Liver (tissue), 8 donors: ENCODE measurements at regions not wholly inside any gene's neighbourhood (a gene's known extent, or its start where the extent isn't known, plus 50 kb on each side); places are given as distances from the start of the nearest gene placed in this dataset.

Source experiments
- DNase-seq: peaks from one replicate; pipeline ENCODE4 v3.0.0-alpha.2; 2017; ENCODE audit warnings: low spot score
- H3K27ac ChIP-seq, 2 donors: one replicate each; pipeline ENCODE4 v1.7.0; 2013; ENCODE audit warnings: inconsistent platforms in 2 of 2, low read length in 2 of 2, control low read depth in 1 of 2, low read depth in 1 of 2, mild to moderate bottlenecking in 1 of 2
- H3K27me3 ChIP-seq, 4 donors: one replicate each; pipeline versions ENCODE4 v1.6.1 to v1.7.0; 2013; ENCODE audit warnings: low read length in 3 of 4, inconsistent platforms in 1 of 4, mild to moderate bottlenecking in 1 of 4, moderate library complexity in 1 of 4; ENCODE audit not compliant: control insufficient read depth in 4 of 4, insufficient read depth in 4 of 4
- H3K36me3 ChIP-seq, 4 donors: one replicate each; pipeline versions ENCODE4 v1.6.1 to v1.7.0; 2013; ENCODE audit warnings: low read length in 3 of 4, mild to moderate bottlenecking in 3 of 4, low read depth in 1 of 4, moderate library complexity in 1 of 4; ENCODE audit not compliant: control insufficient read depth in 4 of 4, insufficient read depth in 3 of 4
- H3K4me1 ChIP-seq, 4 donors: one replicate each; pipeline versions ENCODE4 v1.6.1 to v1.7.0; 2013; ENCODE audit warnings: low read length in 3 of 4, mild to moderate bottlenecking in 3 of 4, moderate library complexity in 1 of 4; ENCODE audit not compliant: control insufficient read depth in 4 of 4, insufficient read depth in 4 of 4
- H3K4me3 ChIP-seq, 3 donors: one replicate each; pipeline versions ENCODE4 v1.6.1 to v1.7.0; 2013; ENCODE audit warnings: low read length in 3 of 3, control low read depth in 1 of 3, low read depth in 1 of 3, mild to moderate bottlenecking in 1 of 3
- H3K9ac ChIP-seq, 2 donors: one replicate each; pipeline ENCODE4 v1.7.0; 2013; ENCODE audit warnings: low read length in 2 of 2, mild to moderate bottlenecking in 2 of 2, moderate library complexity in 2 of 2, control low read depth in 1 of 2, low read depth in 1 of 2
- H3K9me3 ChIP-seq, 4 donors: one replicate each; pipeline versions ENCODE4 v1.6.1 to v1.7.0; 2013; ENCODE audit warnings: low read length in 3 of 4; ENCODE audit not compliant: control insufficient read depth in 4 of 4
- ATF3 ChIP-seq: IDR thresholded peaks from 2 replicates; pipeline ENCODE4 v1.6.1; 2016; ENCODE audit warnings: antibody characterized with exemption
- EGR1 ChIP-seq, 2 donors: IDR thresholded peaks; 2 replicates each; pipeline ENCODE4 v1.6.1; 2016 to 2018; ENCODE audit warnings: antibody characterized with exemption in 2 of 2, low read depth in 2 of 2
- FOXA1 ChIP-seq: IDR thresholded peaks from 2 replicates; pipeline ENCODE4 v1.6.1; 2016; ENCODE audit warnings: antibody characterized with exemption
- FOXA2 ChIP-seq: IDR thresholded peaks from 2 replicates; pipeline ENCODE4 v1.6.1; 2016; ENCODE audit warnings: antibody characterized with exemption
- HNF4A ChIP-seq, 2 donors: conservative IDR thresholded peaks; 2 replicates each; pipeline ENCODE4 v1.6.1; 2016; ENCODE audit warnings: antibody characterized with exemption in 2 of 2, mild to moderate bottlenecking in 2 of 2
- HNF4G ChIP-seq: IDR thresholded peaks from 2 replicates; pipeline ENCODE4 v1.6.1; 2016; ENCODE audit warnings: antibody characterized with exemption
- JUND ChIP-seq, 2 donors: IDR thresholded peaks; 2 replicates each; pipeline ENCODE4 v1.6.1; 2016; ENCODE audit warnings: antibody characterized with exemption in 2 of 2
- RAD21 ChIP-seq, 2 donors: IDR thresholded peaks; 2 replicates each; pipeline ENCODE4 v1.6.1; 2016; ENCODE audit warnings: antibody characterized with exemption in 2 of 2, mild to moderate bottlenecking in 2 of 2
- RXRA ChIP-seq, 2 donors: IDR thresholded peaks; 2 replicates each; pipeline ENCODE4 v1.6.1; 2017 to 2018; ENCODE audit warnings: antibody characterized with exemption in 2 of 2, mild to moderate bottlenecking in 1 of 2
- SP1 ChIP-seq: IDR thresholded peaks from 2 replicates; pipeline ENCODE4 v1.6.1; 2018; ENCODE audit warnings: antibody characterized with exemption, mild to moderate bottlenecking
- TAF1 ChIP-seq: conservative IDR thresholded peaks from 2 replicates; pipeline ENCODE4 v1.6.1; 2016; ENCODE audit warnings: antibody characterized with exemption, mild to moderate bottlenecking
- YY1 ChIP-seq: IDR thresholded peaks from 2 replicates; pipeline ENCODE4 v1.6.1; 2016; ENCODE audit warnings: antibody characterized with exemption, mild to moderate bottlenecking
- WGBS: extraction: QIAGEN DNeasy Blood & Tissue Kit; methylation state at CpG from one replicate; pipeline ENCODE4 v1.1.7; 2013; 5-methylcytosine and 5-hydroxymethylcytosine counted together
- TF ChIP-seq, protein P1 (sequence below): fragments of 150-350 bp; IDR thresholded peaks from 2 replicates; pipeline ENCODE4 v1.5.1; 2017; ENCODE audit warnings: improper control_type of control experiment, low read depth, low read length; ENCODE audit not compliant: missing input control
- TF ChIP-seq, protein P2 (sequence below): IDR thresholded peaks from 2 replicates; pipeline ENCODE4 v1.6.1; 2016; ENCODE audit warnings: antibody characterized with exemption
- TF ChIP-seq, protein P3 (sequence below): IDR thresholded peaks from 2 replicates; pipeline ENCODE4 v1.6.1; 2016; ENCODE audit warnings: antibody characterized with exemption
- TF ChIP-seq, protein P4 (sequence below): IDR thresholded peaks from 2 replicates; pipeline ENCODE4 v1.6.1; 2016; ENCODE audit warnings: antibody characterized with exemption, mild to moderate bottlenecking
- donor health status: healthy.
- donor health status: healthy.
- donor health status: healthy.
- donor health status: healthy.
- donor health status: healthy.

DNA sequence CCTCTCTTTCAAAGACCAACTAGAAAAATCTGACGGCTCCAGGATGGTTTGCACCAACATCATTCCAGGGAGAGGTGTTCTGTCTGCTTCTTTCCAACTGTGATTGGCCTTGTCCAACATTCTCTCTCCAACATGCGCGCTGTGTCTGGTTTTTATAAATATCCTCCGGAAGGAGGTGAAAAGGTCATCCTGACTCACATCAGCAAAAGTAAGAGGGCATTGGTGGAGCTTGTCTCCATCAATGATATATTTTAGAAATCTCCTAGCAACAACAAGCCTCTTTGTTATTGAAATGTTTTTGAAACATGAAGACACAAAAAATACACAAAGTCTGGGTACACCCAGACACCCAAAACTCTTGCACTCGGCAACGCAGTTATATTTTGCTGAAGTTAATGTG lies 475.3 kb upstream of the JARID2 start:
- DNase-seq = no peak
- no peak overlapping the region for H3K4me3 ChIP-seq
- H3K4me1 ChIP-seq = peaks cover 3 to 6% (median 3%) of the 10 kb centered on the region in 4 donors
- no peaks in the 10 kb centered on the region for H3K36me3 ChIP-seq
- TF ChIP-seq JUND (IDR thresholded peaks at IDR 0.05) (no peak), EGR1 (IDR thresholded peaks at IDR 0.05; ENCODE audit: low read depth in 2 of 2) (no peak), YY1 (no peak), HNF4A (conservative IDR thresholded peaks at IDR 0.05) (no peak), RAD21 (IDR thresholded peaks at IDR 0.05) (no peak), FOXA2 (no peak), SP1 (no peak), HNF4G (no peak), FOXA1 (no peak), RXRA (IDR thresholded peaks at IDR 0.05) (no peak)
- TF ChIP-seq, protein P1, sequence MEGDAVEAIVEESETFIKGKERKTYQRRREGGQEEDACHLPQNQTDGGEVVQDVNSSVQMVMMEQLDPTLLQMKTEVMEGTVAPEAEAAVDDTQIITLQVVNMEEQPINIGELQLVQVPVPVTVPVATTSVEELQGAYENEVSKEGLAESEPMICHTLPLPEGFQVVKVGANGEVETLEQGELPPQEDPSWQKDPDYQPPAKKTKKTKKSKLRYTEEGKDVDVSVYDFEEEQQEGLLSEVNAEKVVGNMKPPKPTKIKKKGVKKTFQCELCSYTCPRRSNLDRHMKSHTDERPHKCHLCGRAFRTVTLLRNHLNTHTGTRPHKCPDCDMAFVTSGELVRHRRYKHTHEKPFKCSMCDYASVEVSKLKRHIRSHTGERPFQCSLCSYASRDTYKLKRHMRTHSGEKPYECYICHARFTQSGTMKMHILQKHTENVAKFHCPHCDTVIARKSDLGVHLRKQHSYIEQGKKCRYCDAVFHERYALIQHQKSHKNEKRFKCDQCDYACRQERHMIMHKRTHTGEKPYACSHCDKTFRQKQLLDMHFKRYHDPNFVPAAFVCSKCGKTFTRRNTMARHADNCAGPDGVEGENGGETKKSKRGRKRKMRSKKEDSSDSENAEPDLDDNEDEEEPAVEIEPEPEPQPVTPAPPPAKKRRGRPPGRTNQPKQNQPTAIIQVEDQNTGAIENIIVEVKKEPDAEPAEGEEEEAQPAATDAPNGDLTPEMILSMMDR = no peak
- TF ChIP-seq, protein P2, sequence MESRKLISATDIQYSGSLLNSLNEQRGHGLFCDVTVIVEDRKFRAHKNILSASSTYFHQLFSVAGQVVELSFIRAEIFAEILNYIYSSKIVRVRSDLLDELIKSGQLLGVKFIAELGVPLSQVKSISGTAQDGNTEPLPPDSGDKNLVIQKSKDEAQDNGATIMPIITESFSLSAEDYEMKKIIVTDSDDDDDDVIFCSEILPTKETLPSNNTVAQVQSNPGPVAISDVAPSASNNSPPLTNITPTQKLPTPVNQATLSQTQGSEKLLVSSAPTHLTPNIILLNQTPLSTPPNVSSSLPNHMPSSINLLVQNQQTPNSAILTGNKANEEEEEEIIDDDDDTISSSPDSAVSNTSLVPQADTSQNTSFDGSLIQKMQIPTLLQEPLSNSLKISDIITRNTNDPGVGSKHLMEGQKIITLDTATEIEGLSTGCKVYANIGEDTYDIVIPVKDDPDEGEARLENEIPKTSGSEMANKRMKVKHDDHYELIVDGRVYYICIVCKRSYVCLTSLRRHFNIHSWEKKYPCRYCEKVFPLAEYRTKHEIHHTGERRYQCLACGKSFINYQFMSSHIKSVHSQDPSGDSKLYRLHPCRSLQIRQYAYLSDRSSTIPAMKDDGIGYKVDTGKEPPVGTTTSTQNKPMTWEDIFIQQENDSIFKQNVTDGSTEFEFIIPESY = no peak
- TF ChIP-seq, protein P3, sequence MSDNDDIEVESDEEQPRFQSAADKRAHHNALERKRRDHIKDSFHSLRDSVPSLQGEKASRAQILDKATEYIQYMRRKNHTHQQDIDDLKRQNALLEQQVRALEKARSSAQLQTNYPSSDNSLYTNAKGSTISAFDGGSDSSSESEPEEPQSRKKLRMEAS = no peak
- TF ChIP-seq, protein P4, sequence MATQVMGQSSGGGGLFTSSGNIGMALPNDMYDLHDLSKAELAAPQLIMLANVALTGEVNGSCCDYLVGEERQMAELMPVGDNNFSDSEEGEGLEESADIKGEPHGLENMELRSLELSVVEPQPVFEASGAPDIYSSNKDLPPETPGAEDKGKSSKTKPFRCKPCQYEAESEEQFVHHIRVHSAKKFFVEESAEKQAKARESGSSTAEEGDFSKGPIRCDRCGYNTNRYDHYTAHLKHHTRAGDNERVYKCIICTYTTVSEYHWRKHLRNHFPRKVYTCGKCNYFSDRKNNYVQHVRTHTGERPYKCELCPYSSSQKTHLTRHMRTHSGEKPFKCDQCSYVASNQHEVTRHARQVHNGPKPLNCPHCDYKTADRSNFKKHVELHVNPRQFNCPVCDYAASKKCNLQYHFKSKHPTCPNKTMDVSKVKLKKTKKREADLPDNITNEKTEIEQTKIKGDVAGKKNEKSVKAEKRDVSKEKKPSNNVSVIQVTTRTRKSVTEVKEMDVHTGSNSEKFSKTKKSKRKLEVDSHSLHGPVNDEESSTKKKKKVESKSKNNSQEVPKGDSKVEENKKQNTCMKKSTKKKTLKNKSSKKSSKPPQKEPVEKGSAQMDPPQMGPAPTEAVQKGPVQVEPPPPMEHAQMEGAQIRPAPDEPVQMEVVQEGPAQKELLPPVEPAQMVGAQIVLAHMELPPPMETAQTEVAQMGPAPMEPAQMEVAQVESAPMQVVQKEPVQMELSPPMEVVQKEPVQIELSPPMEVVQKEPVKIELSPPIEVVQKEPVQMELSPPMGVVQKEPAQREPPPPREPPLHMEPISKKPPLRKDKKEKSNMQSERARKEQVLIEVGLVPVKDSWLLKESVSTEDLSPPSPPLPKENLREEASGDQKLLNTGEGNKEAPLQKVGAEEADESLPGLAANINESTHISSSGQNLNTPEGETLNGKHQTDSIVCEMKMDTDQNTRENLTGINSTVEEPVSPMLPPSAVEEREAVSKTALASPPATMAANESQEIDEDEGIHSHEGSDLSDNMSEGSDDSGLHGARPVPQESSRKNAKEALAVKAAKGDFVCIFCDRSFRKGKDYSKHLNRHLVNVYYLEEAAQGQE = no peak
- no peaks in the 10 kb centered on the region for H3K9me3 ChIP-seq
- H3K27me3 ChIP-seq = no peaks in the 10 kb centered on the region
- no peak overlapping the region for H3K27ac ChIP-seq
- WGBS = 85% methylated on average over 6 of the region's 6 CpGs
- no peak overlapping the region for H3K9ac ChIP-seq

DNA sequence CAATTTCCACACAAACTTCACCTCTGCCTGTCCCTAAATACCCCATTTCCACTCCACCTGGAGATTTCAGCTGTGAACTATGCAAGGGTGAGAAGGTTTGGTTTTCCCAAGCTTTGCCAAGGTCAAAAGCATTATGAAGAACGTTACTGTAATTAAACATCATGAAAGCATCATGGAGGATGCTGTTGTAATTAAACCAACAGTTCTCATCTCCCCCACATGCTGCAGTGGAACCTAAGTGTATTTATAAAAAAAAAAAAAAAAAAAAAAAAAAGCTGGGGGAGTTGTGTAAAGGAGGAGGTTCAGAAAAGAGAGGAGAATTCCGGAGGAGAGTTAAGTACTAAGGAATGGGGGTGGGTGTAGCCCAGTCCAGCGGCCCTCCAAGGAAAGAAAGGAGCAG lies 474.9 kb upstream of the JARID2 start:
- WGBS = 86% methylated on average over 3 of the region's 3 CpGs
- Histone ChIP-seq H3K4me1 (peaks cover 3 to 10% (median 4%) of the 10 kb centered on the region in 4 donors), H3K4me3 (no peak overlapping the region), H3K27me3 (no peaks in the 10 kb centered on the region), H3K36me3 (no peaks in the 10 kb centered on the region), H3K27ac (no peak overlapping the region), H3K9ac (no peak overlapping the region), H3K9me3 (no peaks in the 10 kb centered on the region)
- DNase-seq = no peak
- no peak for TF ChIP-seq ATF3
- TF ChIP-seq, protein P1 = no peak
- TF ChIP-seq EGR1 (IDR thresholded peaks at IDR 0.05; ENCODE audit: low read depth in 2 of 2) = no peak
- TF ChIP-seq RXRA (IDR thresholded peaks at IDR 0.05) = no peak
- TF ChIP-seq, protein P3 = no peak
- no peak for TF ChIP-seq RAD21 (IDR thresholded peaks at IDR 0.05)
- no peak for TF ChIP-seq HNF4G
- TF ChIP-seq, protein P2 = no peak
- TF ChIP-seq YY1 = no peak
- TF ChIP-seq TAF1 = no peak
